ENCODE measurements at regions not wholly inside any gene's neighbourhood (a gene's known extent, or its start where the extent isn't known, plus 50 kb on each side); places are given as distances from the start of the nearest gene placed in this dataset.

DNA sequence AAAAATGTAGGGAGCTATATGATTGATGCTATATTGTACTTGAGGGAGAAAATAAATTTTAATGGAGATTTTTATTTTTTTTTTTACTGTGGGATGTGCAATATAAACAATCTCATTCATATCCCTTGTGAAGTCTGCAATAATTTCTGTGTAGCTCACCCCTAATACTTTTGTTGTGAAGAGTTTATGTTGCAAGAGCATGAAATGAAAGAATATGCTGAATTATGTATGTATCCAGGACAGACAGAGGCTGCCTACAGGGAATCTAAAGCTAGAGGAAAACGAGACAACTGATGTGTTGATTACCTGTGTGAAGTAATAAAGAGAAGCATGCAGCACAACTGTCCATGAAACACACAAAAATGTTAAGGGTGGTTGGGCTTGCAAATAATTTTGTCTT lies 643.3 kb downstream of the DCDC2C start:
- TF ChIP-seq, protein P1, sequence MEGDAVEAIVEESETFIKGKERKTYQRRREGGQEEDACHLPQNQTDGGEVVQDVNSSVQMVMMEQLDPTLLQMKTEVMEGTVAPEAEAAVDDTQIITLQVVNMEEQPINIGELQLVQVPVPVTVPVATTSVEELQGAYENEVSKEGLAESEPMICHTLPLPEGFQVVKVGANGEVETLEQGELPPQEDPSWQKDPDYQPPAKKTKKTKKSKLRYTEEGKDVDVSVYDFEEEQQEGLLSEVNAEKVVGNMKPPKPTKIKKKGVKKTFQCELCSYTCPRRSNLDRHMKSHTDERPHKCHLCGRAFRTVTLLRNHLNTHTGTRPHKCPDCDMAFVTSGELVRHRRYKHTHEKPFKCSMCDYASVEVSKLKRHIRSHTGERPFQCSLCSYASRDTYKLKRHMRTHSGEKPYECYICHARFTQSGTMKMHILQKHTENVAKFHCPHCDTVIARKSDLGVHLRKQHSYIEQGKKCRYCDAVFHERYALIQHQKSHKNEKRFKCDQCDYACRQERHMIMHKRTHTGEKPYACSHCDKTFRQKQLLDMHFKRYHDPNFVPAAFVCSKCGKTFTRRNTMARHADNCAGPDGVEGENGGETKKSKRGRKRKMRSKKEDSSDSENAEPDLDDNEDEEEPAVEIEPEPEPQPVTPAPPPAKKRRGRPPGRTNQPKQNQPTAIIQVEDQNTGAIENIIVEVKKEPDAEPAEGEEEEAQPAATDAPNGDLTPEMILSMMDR (IDR thresholded peaks at IDR 0.05): no peak
- TF ChIP-seq POLR2AphosphoS5 (IDR thresholded peaks at IDR 0.05) (no peak), POLR2A (IDR thresholded peaks at IDR 0.05) (no peak)

Data from breast epithelium (tissue), 3 donors.